G401.6 (cell line): ENCODE measurements at regions not wholly inside any gene's neighbourhood (a gene's known extent, or its start where the extent isn't known, plus 50 kb on each side); places are given as distances from the start of the nearest gene placed in this dataset.
"Not testable (repeated sequence)": the region's sequence is repeated elsewhere in the genome, so short reads cannot be mapped to it uniquely, and the experiment has no call there.

Experiments
- FAIRE-seq: peaks from 2 replicates; lab custom pipeline; 2012; peaks lifted over from hg19 to GRCh38; lab: Jason Lieb, UNC

DNA sequence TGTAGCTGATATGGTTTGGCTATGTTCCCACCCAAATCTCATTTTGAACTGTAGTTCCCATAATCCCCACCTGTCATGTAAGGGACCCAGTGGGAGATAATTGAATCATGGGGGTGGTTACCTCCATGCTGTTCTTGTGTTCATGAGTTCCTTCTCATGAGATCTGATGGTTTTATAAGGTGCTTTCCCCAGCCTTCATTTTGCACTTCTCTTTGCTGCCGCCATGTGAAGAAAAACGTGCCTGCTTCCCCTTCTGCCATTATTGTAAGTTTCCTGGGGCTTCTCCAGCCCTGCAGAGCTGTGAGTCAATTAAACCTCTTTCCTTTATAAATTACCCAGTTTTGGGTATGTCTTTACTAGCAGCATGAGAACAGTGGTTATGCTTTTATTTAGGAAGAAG, 741.6 kb upstream of the GJE1 start:
- not testable (repeated sequence) for FAIRE-seq

DNA sequence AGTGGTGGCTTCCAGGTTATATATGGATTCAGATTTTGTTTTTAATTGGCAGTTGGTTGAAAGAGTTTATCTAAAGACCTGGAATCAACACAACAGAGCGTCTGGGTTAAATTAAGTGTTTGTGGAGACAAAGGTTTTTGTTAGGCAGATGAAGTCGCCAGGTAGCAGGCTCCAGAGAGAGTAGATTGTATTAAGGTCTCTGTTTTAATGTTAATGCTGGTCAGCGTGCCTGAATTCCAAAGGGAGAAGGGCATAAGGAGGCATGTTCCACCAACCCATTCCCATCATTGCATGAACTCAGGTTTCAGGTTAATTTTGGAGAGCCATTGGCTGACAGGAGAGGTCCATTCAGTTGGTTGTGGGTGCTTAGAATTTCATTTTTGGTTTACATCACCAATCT, 744.1 kb upstream of the GJE1 start:
- FAIRE-seq = no peak

DNA sequence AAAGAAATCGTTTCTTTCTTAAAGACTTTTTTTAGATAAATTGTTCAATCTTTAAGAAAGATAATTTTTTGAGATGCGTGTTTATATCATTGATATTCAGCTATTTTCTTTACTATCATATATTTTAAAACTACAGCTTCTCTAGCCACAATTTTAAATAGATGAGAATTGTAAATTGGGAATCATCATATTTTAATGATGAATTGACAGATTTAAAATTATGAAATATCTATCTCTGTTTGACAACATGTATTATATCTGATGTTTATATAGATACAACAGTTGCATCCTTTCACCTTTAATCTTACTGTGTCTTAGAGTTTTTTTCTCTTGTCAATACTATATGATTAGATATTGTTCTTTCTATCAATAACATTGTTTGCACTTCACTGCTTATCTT, 762.3 kb upstream of the GJE1 start:
- FAIRE-seq = peak; percentile 76

DNA sequence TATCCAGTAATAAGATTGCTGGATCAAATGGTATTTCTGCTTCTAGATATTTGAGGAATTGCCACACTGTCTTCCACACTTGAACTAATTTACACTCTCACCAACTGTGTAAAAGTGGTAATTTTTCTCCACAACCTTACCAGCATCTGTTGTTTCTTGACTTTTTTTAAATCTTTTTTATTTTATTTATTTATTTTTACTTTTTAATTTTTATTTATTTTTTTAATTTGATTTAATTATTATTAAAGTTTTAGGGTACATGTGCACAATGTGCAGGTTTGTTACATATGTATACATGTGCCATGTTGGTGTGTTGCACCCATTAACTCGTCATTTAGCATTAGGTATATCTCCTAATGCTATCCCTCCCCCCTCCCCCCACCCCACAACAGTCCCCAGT, 765.9 kb upstream of the GJE1 start:
- FAIRE-seq = not testable (repeated sequence)

DNA sequence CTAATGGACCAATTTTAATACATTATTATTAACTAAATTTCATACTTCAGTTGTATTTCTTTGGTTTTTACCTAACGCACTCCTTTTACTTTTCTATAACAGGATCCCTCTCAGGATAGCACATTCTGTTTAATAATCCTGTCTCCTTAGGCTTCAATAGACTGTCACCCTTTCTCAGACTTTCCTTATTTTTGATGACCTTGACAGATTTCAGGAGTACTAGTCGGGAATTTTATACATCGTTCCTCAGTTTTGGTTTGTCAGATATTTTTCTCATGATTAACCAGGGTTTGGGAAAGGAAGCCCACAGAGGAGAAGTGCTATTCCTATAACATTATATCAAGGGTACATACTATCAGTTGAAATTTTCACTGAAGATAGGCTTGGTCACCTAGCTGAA, 768.0 kb upstream of the GJE1 start:
- peak; percentile 23 for FAIRE-seq

DNA sequence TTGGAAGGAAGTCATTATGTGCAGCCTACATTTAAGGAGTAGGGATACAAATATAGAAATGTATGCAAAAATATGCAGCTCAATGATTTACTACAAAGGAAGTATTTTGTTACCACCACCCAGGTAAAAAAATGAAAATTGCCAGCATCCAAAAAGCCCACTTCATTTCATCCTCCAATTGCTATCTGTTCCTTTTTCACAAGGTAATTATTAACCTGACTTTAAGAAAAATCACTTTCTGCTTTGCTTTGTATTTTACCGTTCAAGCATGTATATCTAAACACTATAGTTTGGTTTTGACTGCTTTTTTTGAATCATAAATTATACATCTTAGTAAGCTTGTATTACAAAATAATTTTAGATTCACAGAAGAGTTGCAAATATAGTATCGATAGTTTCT, 768.5 kb upstream of the GJE1 start:
- no peak for FAIRE-seq

DNA sequence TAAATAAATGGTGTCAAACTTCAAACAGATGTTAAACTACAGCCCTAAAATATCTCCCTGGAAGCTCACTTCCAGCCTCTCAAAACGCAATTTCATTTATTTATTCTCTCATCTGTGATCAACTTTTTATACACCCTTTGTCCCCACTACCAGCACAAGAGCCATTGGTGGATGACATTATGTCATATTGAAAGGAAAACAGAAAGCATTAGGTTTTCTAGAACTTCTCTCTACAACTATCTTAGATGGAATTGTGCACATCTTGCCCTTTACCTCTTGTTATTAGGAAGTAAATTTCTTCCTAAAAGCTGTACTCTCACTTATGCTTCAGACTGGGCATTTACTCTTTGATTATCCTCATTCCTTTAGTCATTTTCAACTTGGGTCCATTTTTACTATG, 771.2 kb upstream of the GJE1 start:
- FAIRE-seq = no peak

DNA sequence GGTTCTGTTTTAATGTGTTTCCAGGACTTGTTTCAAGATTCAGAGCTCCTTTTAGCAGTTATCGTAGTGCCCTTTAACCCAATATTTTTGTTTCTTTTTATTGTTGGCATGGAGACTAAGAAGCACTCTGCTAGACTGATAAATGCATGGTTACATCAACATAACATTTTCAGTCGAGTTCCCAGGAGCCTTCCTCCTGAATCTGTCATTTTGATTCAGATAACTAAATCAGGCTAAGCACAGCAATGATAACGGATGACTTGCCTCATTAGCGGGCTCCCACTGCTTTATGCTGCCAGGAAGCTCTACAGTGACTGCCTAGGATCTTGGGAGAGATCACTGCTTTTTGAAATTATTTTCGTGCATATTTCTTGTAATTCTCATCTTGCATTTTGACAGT, 772.8 kb upstream of the GJE1 start:
- FAIRE-seq = no peak

DNA sequence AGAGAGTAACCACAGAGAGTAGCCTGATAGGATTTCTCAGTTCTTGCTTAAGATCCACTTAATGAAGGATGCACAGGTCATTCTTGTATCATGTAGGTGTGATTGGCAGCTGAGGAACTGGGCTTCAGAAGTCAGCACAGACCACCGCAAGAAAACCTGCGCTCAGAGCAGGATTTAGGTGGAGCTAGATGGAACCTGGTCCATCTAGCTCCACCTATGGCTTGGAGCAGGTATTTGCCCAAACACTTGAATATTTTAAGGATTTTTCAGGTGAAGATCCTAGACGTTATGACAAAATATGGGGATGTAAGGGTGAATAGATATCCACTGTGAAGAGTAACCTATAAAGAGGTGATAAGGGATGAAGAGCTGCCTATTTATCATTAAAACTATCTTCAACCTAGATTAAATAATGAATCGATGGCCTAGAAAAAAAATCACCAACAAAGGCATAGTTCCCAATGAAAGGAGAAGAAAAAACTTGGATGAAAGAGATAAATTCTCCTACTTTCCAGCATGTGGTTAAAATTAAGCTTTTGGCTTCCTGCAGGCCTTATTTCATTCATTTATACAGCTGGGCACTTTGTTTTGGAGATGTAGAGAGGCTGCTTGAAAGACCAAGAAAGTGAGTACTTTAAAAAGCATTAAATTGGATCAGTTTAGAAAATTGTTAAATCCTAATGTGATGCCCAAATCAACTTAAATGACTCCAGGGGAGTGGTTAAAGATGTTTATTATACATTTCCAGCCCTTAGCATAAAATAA, 778.4 kb upstream of the GJE1 start:
- FAIRE-seq = no peak

DNA sequence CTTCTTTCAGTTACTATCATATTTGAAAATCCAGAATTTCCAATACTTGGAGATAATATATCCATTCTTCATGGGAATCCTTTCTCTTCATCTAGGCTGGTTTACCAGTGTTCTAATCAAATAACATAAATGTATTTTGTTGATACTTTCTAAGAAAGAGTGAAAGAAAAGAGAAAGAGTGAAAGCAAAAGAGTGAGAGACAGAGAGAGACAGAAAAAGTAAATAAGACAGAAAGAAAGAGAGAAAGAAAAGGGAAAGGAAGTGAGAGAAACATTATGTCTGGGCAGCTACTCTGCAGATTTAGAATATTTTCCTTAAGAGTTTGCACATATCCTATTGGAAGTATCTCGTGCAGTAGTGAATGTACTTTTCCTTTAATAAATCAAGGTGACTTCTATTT, 781.0 kb upstream of the GJE1 start:
- FAIRE-seq = no peak

DNA sequence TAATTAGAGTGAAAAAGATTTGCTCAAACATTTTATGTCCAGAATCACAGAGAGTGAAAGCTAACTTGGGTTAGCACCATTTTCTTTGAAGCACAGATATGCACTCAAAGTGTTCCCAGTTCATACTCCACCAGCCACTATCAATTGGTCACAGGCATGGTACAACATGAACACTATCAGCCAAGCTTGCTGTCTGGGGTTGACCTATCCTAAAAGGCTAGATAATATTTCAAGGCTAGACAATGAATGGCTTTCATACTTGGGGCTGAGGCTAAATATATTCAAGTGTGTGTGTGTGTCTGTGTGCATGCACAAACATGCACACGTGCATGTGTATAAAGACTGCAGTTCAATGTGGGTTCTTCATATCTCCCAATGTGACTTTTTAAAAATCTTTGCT, 783.0 kb upstream of the GJE1 start:
- FAIRE-seq = no peak

DNA sequence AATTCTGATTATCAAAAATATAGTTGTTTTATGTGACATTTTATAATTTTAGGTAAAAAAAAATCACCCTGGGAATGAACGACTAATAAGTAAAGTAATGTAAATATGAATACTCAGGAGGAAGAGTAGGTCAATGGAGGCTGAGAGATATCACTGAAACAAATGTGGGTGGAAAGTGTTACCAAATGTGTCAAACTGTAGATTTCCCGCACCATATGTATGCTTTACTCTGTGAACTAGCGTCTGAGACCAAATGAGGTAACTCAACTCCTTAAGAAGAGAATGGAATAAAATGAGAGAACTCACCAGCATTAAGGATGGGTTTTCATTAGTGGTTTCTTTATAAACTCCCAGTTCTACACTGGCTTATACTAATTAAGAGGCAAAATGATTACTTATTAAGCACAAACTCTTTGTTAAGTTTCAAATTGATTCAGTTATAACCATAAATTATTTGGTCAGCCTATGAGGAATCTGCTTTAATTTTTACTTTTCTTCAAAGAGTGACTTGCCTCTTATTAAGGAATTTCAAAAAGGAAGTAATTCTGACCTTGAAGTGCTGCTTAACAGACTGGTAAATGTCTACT, 784.7 kb upstream of the GJE1 start:
- no peak for FAIRE-seq

DNA sequence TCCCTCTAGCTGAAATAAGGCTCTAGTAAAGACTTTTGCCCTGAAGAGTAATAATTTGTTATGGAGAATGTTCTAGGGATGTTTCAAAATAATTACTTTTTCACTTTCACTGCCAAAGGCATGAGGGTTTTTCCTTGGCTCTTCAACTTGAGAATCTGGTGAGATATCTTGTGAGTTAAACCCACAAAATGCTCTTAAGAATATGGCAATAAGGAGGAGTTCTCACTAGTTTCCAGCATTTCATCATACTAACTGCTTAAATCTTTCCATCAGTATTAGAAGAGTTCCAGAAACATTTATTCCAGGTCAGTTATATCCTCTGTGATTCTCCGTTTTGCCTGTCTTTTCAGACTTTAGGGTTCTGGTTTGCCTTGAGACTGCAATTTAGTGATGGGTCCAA, 785.6 kb upstream of the GJE1 start:
- FAIRE-seq = no peak

DNA sequence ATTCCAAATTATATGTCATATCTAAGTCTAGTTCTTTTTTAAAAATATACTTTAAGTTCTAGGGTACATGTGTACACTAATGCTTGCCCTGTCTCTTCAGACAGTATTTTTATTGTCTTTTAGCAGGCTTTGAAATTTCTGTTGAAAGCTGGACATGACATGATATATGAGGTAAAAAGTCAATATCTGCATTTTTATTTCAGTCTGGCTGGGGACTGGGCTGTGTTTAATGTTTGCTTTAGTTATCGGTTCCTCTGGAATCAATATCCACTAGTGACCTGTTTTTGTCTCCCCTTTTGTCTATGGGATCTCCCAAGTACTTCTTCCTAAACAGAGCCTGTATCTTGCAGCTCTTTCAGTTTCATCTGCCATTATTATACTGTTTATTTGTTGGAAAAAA, 786.2 kb upstream of the GJE1 start:
- FAIRE-seq = no peak

DNA sequence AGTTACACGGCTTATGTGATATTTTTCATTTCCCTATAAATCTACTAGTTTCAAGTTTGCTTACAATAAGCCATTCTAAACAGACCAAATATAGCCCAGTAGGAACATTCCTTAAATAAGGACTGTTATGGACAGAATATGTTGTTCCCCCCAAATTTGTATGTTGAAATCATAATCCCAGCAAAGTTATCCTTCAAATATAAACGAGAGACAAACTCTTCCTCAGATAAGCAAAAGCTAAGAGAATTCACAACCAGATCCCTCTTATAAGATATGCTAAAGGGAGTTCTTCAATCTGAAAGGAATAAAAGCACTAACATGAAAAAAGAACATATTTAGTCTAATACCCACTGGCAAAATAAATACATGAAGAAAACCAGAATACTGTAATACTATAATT, 795.5 kb upstream of the GJE1 start:
- no peak for FAIRE-seq

DNA sequence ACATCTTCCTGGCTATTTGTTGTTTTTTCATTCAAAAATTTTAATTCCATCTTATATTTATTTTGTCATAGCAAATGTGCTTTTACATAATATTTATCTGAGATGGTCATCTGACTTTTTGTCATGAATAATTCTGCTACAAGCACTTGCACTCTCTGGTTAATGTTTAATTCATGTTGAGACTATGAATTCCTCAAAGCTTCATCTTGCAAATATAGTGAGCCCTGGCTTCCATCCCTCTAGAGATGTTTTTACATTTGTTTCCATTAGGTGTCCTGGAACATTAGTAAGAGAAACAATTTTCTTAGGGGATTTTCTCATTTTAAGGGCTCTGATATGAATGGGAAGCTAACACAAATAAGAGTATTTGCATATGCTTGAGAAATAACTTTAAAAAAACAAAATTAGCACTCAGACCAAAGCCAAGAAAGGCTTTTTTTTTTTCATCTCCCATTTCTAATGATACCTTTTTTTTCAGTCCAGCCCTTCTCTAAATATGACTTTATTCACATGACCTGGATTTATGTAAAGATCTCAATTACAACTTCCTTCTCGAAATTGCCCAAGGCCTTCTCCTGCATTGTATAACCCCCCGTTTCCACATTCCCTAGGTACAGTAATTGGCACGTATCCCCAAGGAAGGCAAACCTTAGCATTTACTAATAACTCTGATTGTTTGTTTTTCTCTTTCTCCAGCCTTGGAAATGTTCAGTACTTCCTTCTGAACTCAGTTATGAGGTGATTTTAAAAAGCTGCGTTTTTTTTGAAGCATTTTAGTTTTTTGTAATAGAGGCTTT, 797.0 kb upstream of the GJE1 start:
- no peak for FAIRE-seq

DNA sequence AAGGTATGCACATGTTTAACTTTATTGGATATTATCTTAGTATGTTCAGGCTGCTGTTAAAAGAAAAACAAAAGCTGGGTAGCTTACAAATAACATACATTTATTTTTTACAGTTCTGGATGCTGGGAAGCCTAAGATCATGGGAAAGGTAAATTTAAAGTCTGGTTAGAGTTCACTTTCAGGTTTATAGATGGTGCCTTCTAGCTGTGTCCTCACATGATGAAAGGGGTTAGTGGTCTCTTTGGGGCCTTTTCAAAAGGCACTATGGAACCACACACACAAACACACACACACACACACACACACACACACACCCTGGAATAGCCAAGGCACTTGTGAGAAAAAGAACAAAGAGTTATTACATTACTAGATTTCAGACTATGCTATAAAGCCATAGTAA, 805.8 kb upstream of the GJE1 start:
- FAIRE-seq = no peak

DNA sequence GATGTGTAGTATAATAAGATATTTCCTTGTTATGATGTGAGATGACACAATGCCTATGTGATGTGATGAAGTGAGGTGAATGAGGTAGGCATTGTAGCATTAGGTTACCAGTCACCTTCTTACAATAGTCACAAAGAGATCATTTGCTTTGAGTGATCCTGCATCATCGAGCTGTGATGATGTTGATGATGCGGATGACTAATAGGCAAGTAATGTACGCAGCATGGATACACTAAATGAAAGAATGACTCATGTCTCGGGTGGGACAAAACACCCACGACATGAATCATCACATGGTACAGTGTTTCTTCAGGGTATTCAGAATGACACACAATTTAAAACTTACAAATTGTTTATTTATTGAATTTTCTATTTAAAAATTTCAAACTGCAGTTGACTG, 806.3 kb upstream of the GJE1 start:
- no peak for FAIRE-seq

DNA sequence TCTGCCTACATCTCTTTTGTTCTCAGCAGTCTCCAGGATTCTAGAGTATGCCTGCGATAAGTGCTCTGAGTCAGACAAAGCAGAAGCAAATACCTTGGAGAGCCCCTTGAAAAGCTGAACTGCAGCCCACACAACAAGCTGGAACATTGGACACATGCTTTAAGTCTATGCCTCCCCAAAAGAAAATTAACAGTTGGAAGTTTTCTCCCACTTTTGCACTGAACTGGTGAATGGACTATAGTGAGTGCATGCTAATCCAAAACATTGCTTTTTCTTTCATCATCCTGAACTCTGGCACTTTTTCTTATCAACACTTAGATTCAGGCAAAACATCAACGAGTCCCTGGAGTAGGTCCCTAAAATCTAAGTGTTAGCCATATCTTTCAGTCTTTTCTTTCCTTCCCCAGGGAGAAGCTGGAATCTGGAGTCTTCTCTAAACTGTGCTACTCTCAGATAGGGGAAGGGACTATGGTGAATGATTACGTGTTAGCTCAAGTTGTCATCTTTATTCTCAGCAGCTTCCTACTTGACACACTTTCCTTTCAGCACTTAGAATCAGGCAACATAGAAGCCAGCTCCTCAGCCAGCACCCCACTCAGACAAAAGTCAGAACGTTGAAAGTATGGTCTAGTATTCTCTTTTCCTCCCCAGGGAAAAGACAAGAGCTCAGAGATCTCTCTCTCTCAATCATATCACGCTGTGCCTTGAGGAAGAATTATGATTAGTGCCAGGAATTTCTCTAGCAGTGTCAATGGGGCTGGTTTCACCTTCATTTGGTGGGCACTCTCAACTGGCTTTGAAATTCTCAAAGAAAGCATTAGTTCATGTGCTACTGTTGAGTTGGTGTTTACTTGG, 811.0 kb upstream of the GJE1 start:
- no peak for FAIRE-seq

DNA sequence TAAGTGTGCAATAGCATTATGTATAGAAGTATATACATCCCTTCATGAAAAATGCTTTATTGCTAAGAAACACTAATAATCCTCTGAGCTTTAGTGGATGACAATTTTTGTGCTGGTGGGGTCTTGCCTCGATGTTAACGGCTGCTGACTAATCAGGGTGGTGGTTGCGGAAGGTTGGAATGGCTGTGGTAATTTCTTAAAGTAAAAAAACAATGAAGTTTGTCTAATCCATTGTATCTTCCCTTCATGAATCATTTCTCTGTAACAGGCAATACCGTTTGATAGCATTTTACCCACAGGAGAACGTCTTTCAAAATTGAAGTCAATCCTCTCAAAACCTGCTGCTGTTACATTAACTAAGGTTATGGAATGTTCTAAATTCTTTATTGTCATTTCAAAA, 816.5 kb upstream of the GJE1 start:
- no peak for FAIRE-seq

DNA sequence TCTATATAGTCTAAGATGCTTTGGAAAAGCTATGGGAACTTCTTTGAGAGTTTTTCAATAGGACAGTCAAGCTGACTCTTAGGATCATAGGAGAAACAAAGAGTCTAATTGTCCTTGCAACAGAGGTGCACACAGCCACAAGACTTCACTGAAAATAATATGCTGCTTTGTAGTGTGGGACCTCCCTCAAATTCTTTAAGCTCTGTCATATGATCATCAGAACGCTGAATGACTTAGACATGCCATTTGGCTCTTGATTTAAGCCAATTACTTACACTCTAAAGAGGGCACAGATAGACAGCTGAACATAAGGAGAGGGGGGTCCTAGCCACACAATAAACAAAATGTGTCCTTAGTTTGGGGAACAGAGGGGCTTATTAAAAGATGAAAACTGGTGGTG, 818.7 kb upstream of the GJE1 start:
- FAIRE-seq = no peak

DNA sequence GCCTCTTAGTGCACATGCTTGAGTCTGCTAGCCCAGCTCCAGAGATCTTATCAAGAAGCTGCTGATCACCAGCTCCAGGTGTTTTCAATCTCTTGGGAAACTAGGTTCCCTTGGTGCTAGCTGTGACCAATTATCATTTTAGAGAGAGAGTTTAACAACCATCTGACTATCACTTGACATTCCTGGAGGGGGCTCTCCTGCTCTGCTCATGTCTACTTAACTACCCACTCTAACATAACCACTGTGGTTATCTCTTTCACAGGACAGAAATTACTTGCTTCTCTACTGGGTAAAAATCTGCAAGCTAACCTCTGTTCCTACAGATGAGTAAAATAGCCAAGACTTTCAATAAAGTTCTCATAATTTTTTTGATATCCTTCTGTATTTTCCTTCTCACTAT, 823.4 kb upstream of the GJE1 start:
- no peak for FAIRE-seq
